Fibroblast of the conjunctiva (primary cell): ENCODE measurements at regions not wholly inside any gene's neighbourhood (a gene's known extent, or its start where the extent isn't known, plus 50 kb on each side); places are given as distances from the start of the nearest gene placed in this dataset.
A peak's percentile ranks its signal among the peaks of the same experiment; 100 is the strongest.
"Not testable (repeated sequence)": the region's sequence is repeated elsewhere in the genome, so short reads cannot be mapped to it uniquely, and the experiment has no call there.

Source experiments
- DNase-seq: peaks from one replicate; pipeline ENCODE4 v3.0.0-alpha.2; 2010; ENCODE audit warnings: low read depth

DNA sequence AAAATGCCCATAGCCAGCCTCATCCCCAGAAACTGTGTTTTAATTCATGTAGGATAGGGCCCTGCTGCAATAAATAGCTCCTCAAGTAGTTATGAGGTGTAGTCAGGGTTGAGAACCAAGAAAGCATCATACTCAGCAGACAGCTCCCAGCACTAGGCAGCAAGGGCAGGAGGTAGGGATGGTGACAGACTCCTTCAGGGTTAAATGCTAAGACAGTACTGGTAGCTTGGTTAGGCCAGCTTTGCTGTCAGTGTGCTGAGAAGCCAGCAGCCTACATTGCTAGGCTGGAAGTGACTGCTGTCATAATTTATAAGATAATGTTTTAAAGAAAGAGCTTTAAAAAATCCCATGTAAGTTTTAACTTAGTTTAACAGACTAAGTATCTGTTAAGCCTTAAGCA is 113.9 kb upstream of the IMMP2L start:
- DNase-seq: no peak

GRCh38 chr7:111672901-111673300 is 110.6 kb upstream of the IMMP2L start:
- no peak for DNase-seq

GRCh38 chr7:111671927-111672326 is 109.6 kb upstream of the IMMP2L start:
- DNase-seq: no peak

DNA sequence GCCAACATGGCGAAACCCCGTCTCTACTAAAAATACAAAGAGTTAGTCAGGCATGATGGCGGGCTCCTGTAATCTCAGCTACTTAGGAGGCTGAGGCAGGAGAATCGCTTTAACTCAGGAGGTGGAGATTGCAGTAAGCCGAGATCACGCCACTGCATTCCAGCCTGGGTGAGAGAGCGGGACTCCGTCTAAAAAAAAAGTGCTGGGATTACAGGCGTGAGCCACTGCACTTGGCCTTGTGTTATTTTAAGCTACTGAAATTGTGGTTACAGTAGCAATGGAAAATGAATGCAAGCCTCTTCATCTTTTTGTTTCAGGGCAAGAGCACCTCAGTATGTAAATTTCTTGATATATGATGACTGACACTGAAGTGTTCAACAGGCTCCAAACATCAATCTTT is 106.4 kb upstream of the IMMP2L start:
- DNase-seq: no peak

GRCh38 chr7:111667488-111667887 is 105.2 kb upstream of the IMMP2L start:
- no peak for DNase-seq

GRCh38 chr7:111666260-111666659 is 104.0 kb upstream of the IMMP2L start:
- no peak for DNase-seq

DNA sequence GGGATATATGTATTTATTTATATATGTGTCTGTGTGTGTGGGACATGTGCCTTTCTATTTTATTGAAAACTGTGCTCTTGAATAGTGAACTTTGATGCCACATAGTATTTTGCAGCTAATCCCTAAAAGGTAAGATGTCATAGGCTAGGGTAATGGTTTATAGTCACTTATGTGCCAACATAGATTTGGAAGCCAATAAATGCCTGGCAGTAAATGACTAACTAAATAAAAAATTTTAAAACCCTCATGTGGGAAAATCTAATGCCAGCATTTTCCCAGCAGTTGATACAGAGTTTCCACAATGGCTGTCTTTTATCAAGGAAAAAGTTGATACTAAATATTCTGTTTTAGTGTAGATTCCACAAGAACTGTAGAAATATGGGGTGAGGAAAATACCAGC is 101.5 kb upstream of the IMMP2L start:
- DNase-seq: no peak

- no peak for DNase-seq
Observed at GRCh38 chr7:111662386-111662785, 100.1 kb upstream of the IMMP2L start.

- DNase-seq: no peak
Observed at GRCh38 chr7:111660478-111660877, 98.2 kb upstream of the IMMP2L start.

DNA sequence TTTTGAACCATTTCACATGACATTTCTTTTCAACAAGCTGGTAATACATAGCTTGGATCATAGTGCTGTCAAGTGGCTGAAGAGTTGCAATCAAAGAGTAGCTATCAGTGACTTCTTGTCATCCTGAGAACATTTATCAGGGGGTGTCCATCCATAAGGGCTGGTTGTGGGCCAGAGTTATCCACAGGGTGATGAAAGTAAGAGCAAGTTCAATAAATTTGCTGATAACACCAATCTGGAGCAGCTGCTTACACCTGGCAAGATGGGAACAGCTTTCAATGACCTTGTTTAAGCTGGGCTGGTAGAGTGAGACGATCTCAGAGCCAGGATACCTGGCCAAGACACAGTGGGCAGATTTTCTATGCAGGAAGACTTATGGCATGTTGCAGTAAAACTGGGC is 96.3 kb upstream of the IMMP2L start:
- no peak for DNase-seq

DNA sequence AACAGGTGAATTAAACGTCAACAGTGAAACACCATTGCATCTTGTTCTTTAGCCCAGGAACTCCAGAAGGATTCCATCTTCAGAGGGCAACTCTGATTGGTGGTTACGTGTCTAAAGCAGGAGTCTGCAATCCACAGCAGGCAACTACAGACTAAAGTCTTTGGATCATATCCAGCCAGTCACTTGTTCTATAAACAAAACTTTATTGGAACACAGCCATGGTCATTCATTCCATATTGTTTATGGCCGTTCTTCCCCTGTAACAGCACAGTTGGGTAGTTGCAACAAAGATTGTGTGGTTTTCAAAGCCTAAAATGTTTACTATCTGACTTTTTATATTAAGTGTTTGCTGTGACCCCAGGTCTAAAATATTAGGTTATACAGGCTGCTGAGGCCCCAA is 94.7 kb upstream of the IMMP2L start:
- DNase-seq: no peak

DNA sequence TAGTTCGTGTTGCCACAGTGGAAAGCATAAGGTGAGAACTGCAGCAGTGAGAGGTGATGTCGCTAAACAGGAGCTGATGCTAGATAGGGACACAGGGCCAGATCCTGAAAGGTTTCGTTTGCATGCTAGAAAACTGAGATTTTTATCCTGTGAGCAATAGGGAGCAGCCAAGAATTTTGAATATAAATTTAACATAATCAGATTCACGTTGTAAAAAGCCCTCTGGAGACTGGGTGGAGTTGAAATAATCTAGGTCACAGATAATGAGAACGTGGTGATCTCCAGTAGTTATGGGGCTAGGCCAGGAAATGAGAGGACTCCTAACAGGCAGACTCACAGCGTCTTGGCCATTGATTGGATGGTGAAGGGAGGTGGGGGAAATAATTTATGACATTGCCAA is 92.1 kb upstream of the IMMP2L start:
- DNase-seq: no peak

DNA sequence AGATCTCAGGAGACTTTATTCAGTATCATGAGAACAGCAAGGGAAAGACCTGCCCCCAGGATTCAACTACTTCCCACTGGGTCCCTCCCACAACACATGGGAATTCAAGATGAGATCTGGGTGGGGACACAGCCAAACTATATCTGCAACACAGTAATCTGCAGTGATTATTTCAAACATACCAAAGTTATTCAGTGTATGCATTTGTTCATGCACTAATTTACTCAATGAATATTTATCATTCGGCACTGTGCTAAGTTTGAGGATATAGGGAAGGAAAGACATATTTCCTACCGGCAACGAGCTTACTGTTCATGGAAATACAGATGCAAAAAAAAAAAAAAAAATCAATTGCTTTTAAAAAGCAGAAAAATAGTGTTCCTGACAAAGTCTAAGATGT is 91.6 kb upstream of the IMMP2L start:
- DNase-seq: no peak

DNA sequence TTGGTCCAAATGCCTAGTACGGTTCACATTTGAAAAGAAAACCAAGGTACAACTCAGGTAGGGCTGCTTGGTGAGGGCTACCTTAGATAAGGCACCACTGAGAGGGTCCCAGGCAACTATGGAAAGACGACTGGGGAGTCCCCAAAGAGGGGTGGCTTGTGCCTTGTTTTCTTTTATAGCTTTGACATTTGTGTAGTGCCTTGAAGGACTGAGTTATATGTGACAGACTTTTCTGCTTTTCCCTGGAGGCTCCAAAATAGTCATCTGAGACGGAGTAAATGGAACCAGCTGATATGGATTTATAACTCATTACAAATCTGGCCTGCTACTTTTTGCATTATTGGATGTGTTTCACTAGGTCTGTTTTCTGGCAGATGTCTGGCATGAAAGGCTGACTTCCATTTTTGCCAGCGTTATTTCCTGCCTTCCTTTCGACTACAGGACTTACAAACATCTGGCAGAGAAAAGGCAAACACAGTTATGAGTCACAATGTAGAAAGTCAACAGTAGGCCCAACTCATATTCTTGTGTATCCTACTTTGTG is 88.2 kb upstream of the IMMP2L start:
- DNase-seq: peak; percentile 87

GRCh38 chr7:111647881-111648280 is 85.6 kb upstream of the IMMP2L start:
- DNase-seq: no peak

GRCh38 chr7:111644595-111644994 is 82.3 kb upstream of the IMMP2L start:
- DNase-seq: not testable (repeated sequence)

- no peak for DNase-seq
Observed at GRCh38 chr7:111642373-111642772, 80.1 kb upstream of the IMMP2L start.

- no peak for DNase-seq
Observed at GRCh38 chr7:111640416-111640815, 78.1 kb upstream of the IMMP2L start.

- DNase-seq: peak; percentile 91
Observed at GRCh38 chr7:111639934-111640333, 77.6 kb upstream of the IMMP2L start.

DNA sequence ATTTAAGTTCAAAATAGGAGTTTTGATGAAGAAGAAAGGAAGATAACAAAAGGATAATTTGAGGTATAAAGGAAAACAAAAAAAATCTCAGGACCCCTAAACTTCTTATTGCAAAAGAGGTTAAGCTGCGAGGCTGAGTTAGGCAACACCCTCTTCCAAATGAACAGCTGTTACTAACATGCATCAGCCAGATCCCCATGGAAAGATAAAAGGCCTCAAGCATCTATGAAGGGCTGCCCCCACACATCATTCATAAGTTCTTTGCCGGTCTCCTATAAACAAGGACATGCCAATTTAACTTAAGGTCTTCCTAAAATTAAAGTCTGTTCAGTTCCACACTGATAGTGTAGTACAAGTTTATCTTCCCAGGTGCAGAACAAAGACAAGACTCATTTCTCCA is 75.8 kb upstream of the IMMP2L start:
- DNase-seq: no peak

GRCh38 chr7:111633878-111634277 is 71.6 kb upstream of the IMMP2L start:
- no peak for DNase-seq

DNA sequence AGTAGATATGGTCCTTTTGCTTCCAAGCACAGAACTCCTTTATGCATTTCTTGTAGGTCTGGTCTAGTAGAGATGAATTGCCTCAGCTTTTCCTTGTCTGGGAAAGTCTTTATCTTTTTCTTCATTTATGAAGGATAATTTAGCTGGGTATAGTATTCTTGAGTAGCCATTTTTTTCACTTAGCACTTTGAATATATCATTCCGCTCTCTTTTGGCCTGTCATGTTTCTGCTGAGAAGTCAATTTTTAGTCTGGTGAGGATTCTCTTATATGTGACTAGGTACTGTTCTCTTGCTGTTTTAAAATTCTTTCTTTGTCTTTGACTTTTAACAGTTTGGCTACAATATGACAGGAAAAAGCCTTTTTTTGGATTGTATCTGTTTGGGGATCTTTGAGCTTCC is 68.6 kb upstream of the IMMP2L start:
- DNase-seq: no peak

GRCh38 chr7:111622084-111622483 is 59.8 kb upstream of the IMMP2L start:
- DNase-seq: no peak
